Activated T-cell treated with anti-CD3 and anti-CD28 coated beads, Interleukin-2, amount 50 U/mL, for 72 hours (primary cell): ENCODE measurements at regions not wholly inside any gene's neighbourhood (a gene's known extent, or its start where the extent isn't known, plus 50 kb on each side); places are given as distances from the start of the nearest gene placed in this dataset.

Experiments used
- ATAC-seq, 2 donors: fragments of 150-1000 bp; cut with Tn5 transposase; replicated peaks in 1 of 2; 2 replicates each; pipeline ENCODE4 v1.10.0; 2021; ENCODE audit warnings: moderate library complexity in 2 of 2, mild to moderate bottlenecking in 1 of 2
- DNase-seq, 2 donors: peaks; one replicate each; pipeline ENCODE4 v3.0.0; 2021 to 2022; ENCODE audit warnings: mixed read lengths in 1 of 2
- H3K27ac Mint-ChIP-seq: one replicate; pipeline ENCODE4 v1.8.0; 2022; ENCODE audit warnings: mild to moderate bottlenecking, moderate library complexity, mixed read lengths
- H3K27me3 Mint-ChIP-seq: one replicate; pipeline ENCODE4 v1.8.0; 2022; ENCODE audit warnings: low read depth, mixed read lengths
- H3K36me3 Mint-ChIP-seq, 2 donors: one replicate each; pipeline ENCODE4 v1.8.0; 2022; ENCODE audit warnings: mixed read lengths in 2 of 2, mild to moderate bottlenecking in 1 of 2; ENCODE audit not compliant: insufficient read depth in 2 of 2
- H3K4me1 Mint-ChIP-seq: one replicate; pipeline ENCODE4 v1.8.0; 2022; ENCODE audit warnings: low read depth, mixed read lengths
- H3K4me3 Mint-ChIP-seq, 2 donors: one replicate each; pipeline ENCODE4 v1.8.0; 2022; ENCODE audit warnings: mild to moderate bottlenecking in 2 of 2, mixed read lengths in 2 of 2, moderate library complexity in 2 of 2
- H3K9me3 Mint-ChIP-seq, 2 donors: one replicate each; pipeline ENCODE4 v1.8.0; 2022; ENCODE audit warnings: mixed read lengths in 2 of 2

- Mint-ChIP-seq H3K27me3 (no peaks in the 10 kb centered on the region), H3K9me3 (peaks cover 18 to 19% of the 10 kb centered on the region in 2 donors)
- DNase-seq: no peak
Measured at GRCh38 chr4:29259556-29259955, 1460.6 kb upstream of the PCDH7 start.

GRCh38 chr4:29262986-29263385 lies 1457.2 kb upstream of the PCDH7 start:
- peaks cover 0 to 3% of the 10 kb centered on the region in 2 donors for H3K36me3 Mint-ChIP-seq
- H3K4me1 Mint-ChIP-seq: no peaks in the 10 kb centered on the region
- ATAC-seq: no peak
- H3K9me3 Mint-ChIP-seq: peaks cover 15 to 16% of the 10 kb centered on the region in 2 donors
- no peak for DNase-seq
- no peak overlapping the region for H3K4me3 Mint-ChIP-seq
- no peak overlapping the region for H3K27ac Mint-ChIP-seq
- no peaks in the 10 kb centered on the region for H3K27me3 Mint-ChIP-seq

More at GRCh38 chr4:29259556-29259955, 1460.6 kb upstream of the PCDH7 start:
- Mint-ChIP-seq H3K4me3 (no peak overlapping the region), H3K27ac (no peak overlapping the region), H3K36me3 (peaks cover 3 to 6% of the 10 kb centered on the region in 2 donors), H3K4me1 (no peaks in the 10 kb centered on the region)
- no peak for ATAC-seq

- DNase-seq (no peak), ATAC-seq (no peak)
- no peaks in the 10 kb centered on the region for H3K27me3 Mint-ChIP-seq
- H3K4me3 Mint-ChIP-seq: no peak overlapping the region
- H3K36me3 Mint-ChIP-seq: no peaks in the 10 kb centered on the region
- no peak overlapping the region for H3K27ac Mint-ChIP-seq
- peaks cover 5 to 8% of the 10 kb centered on the region in 2 donors for H3K9me3 Mint-ChIP-seq
- no peaks in the 10 kb centered on the region for H3K4me1 Mint-ChIP-seq
Measured at GRCh38 chr4:29276150-29276549, 1444.0 kb upstream of the PCDH7 start.

- Mint-ChIP-seq H3K27me3 (no peaks in the 10 kb centered on the region), H3K4me1 (no peaks in the 10 kb centered on the region), H3K9me3 (peaks cover 6 to 7% of the 10 kb centered on the region in 2 donors), H3K36me3 (no peaks in the 10 kb centered on the region), H3K27ac (no peak overlapping the region), H3K4me3 (no peak overlapping the region)
- ATAC-seq (no peak), DNase-seq (no peak)
Measured at GRCh38 chr4:29277381-29277780, 1442.8 kb upstream of the PCDH7 start.

- DNase-seq (no peak), ATAC-seq (no peak)
- Mint-ChIP-seq H3K27ac (no peak overlapping the region), H3K4me1 (no peaks in the 10 kb centered on the region), H3K9me3 (peaks cover 8 to 11% of the 10 kb centered on the region in 2 donors), H3K27me3 (no peaks in the 10 kb centered on the region), H3K36me3 (no peaks in the 10 kb centered on the region), H3K4me3 (no peak overlapping the region)
Measured at GRCh38 chr4:29278585-29278984, 1441.6 kb upstream of the PCDH7 start.

GRCh38 chr4:29289118-29289517 lies 1431.1 kb upstream of the PCDH7 start:
- H3K27ac Mint-ChIP-seq: no peak overlapping the region
- no peaks in the 10 kb centered on the region for H3K36me3 Mint-ChIP-seq
- no peaks in the 10 kb centered on the region for H3K27me3 Mint-ChIP-seq
- H3K4me3 Mint-ChIP-seq: no peak overlapping the region
- peaks cover 3 to 6% of the 10 kb centered on the region in 2 donors for H3K9me3 Mint-ChIP-seq
- ATAC-seq (no peak), DNase-seq (no peak)
- H3K4me1 Mint-ChIP-seq: no peaks in the 10 kb centered on the region

- no peak overlapping the region for H3K27ac Mint-ChIP-seq
- ATAC-seq: no peak
Measured at GRCh38 chr4:29295280-29295679, 1424.9 kb upstream of the PCDH7 start.

GRCh38 chr4:29304595-29304994 lies 1415.6 kb upstream of the PCDH7 start:
- no peak overlapping the region for H3K27ac Mint-ChIP-seq

More at GRCh38 chr4:29295280-29295679, 1424.9 kb upstream of the PCDH7 start:
- H3K27me3 Mint-ChIP-seq: no peaks in the 10 kb centered on the region
- no peak overlapping the region for H3K4me3 Mint-ChIP-seq
- H3K4me1 Mint-ChIP-seq: no peaks in the 10 kb centered on the region
- peaks cover 0 to 2% of the 10 kb centered on the region in 2 donors for H3K36me3 Mint-ChIP-seq
- DNase-seq: no peak
- peaks cover 5 to 10% of the 10 kb centered on the region in 2 donors for H3K9me3 Mint-ChIP-seq

GRCh38 chr4:29307256-29307655 lies 1412.9 kb upstream of the PCDH7 start:
- H3K27me3 Mint-ChIP-seq: no peaks in the 10 kb centered on the region
- peaks cover 5 to 13% of the 10 kb centered on the region in 2 donors for H3K9me3 Mint-ChIP-seq
- H3K36me3 Mint-ChIP-seq: peaks cover 0 to 3% of the 10 kb centered on the region in 2 donors
- DNase-seq (no peak), ATAC-seq (no peak)
- no peak overlapping the region for H3K4me3 Mint-ChIP-seq
- no peak overlapping the region for H3K27ac Mint-ChIP-seq
- H3K4me1 Mint-ChIP-seq: no peaks in the 10 kb centered on the region

More at GRCh38 chr4:29304595-29304994, 1415.6 kb upstream of the PCDH7 start:
- Mint-ChIP-seq H3K4me1 (no peaks in the 10 kb centered on the region), H3K36me3 (peaks cover 0 to 3% of the 10 kb centered on the region in 2 donors), H3K4me3 (no peak overlapping the region), H3K27me3 (no peaks in the 10 kb centered on the region), H3K9me3 (peaks cover 5 to 10% of the 10 kb centered on the region in 2 donors)
- ATAC-seq: no peak
- DNase-seq: no peak

- peaks cover 6 to 13% of the 10 kb centered on the region in 2 donors for H3K9me3 Mint-ChIP-seq
- H3K27ac Mint-ChIP-seq: no peak overlapping the region
- peaks cover 0 to 3% of the 10 kb centered on the region in 2 donors for H3K36me3 Mint-ChIP-seq
- H3K4me3 Mint-ChIP-seq: no peak overlapping the region
- no peaks in the 10 kb centered on the region for H3K27me3 Mint-ChIP-seq
- H3K4me1 Mint-ChIP-seq: no peaks in the 10 kb centered on the region
- no peak for ATAC-seq
- DNase-seq: no peak
Measured at GRCh38 chr4:29307755-29308154, 1412.4 kb upstream of the PCDH7 start.

- H3K4me3 Mint-ChIP-seq: no peak overlapping the region
- ATAC-seq (no peak), DNase-seq (no peak)
- no peaks in the 10 kb centered on the region for H3K27me3 Mint-ChIP-seq
- no peaks in the 10 kb centered on the region for H3K4me1 Mint-ChIP-seq
- peaks cover 0 to 3% of the 10 kb centered on the region in 2 donors for H3K36me3 Mint-ChIP-seq
- H3K27ac Mint-ChIP-seq: no peak overlapping the region
- peaks cover 6 to 13% of the 10 kb centered on the region in 2 donors for H3K9me3 Mint-ChIP-seq
Measured at GRCh38 chr4:29309050-29309449, 1411.1 kb upstream of the PCDH7 start.

- H3K27me3 Mint-ChIP-seq: no peaks in the 10 kb centered on the region
- DNase-seq (no peak), ATAC-seq (no peak)
- no peak overlapping the region for H3K4me3 Mint-ChIP-seq
- peaks cover 6 to 12% of the 10 kb centered on the region in 2 donors for H3K9me3 Mint-ChIP-seq
- H3K4me1 Mint-ChIP-seq: no peaks in the 10 kb centered on the region
- H3K36me3 Mint-ChIP-seq: peaks cover 0 to 3% of the 10 kb centered on the region in 2 donors
- no peak overlapping the region for H3K27ac Mint-ChIP-seq
Measured at GRCh38 chr4:29310252-29310651, 1409.9 kb upstream of the PCDH7 start.

GRCh38 chr4:29311247-29311646 lies 1408.9 kb upstream of the PCDH7 start:
- no peak for ATAC-seq
- H3K27me3 Mint-ChIP-seq: no peaks in the 10 kb centered on the region
- H3K4me3 Mint-ChIP-seq: no peak overlapping the region
- H3K27ac Mint-ChIP-seq: no peak overlapping the region
- DNase-seq: no peak
- peaks cover 0 to 3% of the 10 kb centered on the region in 2 donors for H3K36me3 Mint-ChIP-seq
- H3K4me1 Mint-ChIP-seq: no peaks in the 10 kb centered on the region
- peaks cover 6 to 9% of the 10 kb centered on the region in 2 donors for H3K9me3 Mint-ChIP-seq

GRCh38 chr4:29319663-29320340 lies 1400.4 kb upstream of the PCDH7 start:
- Mint-ChIP-seq H3K4me3 (no peak overlapping the region), H3K9me3 (peaks cover 6 to 7% of the 10 kb centered on the region in 2 donors), H3K27ac (no peak overlapping the region), H3K36me3 (peaks cover 2 to 3% of the 10 kb centered on the region in 2 donors), H3K27me3 (no peaks in the 10 kb centered on the region), H3K4me1 (no peaks in the 10 kb centered on the region)
- ATAC-seq: no peak
- DNase-seq: no peak
